Stimulated activated CD4-positive, alpha-beta T cell treated with anti-CD3 and anti-CD28 coated beads, Interleukin-12 subunit alpha, Interleukin-12 subunit beta, amount 100 ng/mL, for 4 hours (primary cell): ENCODE measurements at regions not wholly inside any gene's neighbourhood (a gene's known extent, or its start where the extent isn't known, plus 50 kb on each side); places are given as distances from the start of the nearest gene placed in this dataset.
"Not testable (repeated sequence)": the region's sequence is repeated elsewhere in the genome, so short reads cannot be mapped to it uniquely, and the experiment has no call there.

Source experiments
- DNase-seq: peaks from one replicate; pipeline ENCODE4 v3.0.0-alpha.2; 2020

- DNase-seq: no peak
Measured at GRCh38 chr13:52929846-52930245, 81.4 kb upstream of the PCDH8 start.

- DNase-seq: no peak
Measured at GRCh38 chr13:52926971-52927370, 78.5 kb upstream of the PCDH8 start.

- no peak for DNase-seq
Measured at GRCh38 chr13:52925775-52926285, 77.4 kb upstream of the PCDH8 start.

GRCh38 chr13:52925251-52925650 is 76.8 kb upstream of the PCDH8 start:
- DNase-seq: no peak

GRCh38 chr13:52924289-52925148 is 76.1 kb upstream of the PCDH8 start:
- no peak for DNase-seq

GRCh38 chr13:52922961-52923360 is 74.5 kb upstream of the PCDH8 start:
- no peak for DNase-seq

- DNase-seq: no peak
Measured at GRCh38 chr13:52921194-52921593, 72.8 kb upstream of the PCDH8 start.

- DNase-seq: no peak
Measured at GRCh38 chr13:52916486-52916990, 68.1 kb upstream of the PCDH8 start.

GRCh38 chr13:52911340-52911739 is 62.9 kb upstream of the PCDH8 start:
- no peak for DNase-seq

- not testable (repeated sequence) for DNase-seq
Measured at GRCh38 chr13:52910318-52910717, 61.9 kb upstream of the PCDH8 start.

GRCh38 chr13:52906122-52906903 is 57.9 kb upstream of the PCDH8 start:
- DNase-seq: no peak

- no peak for DNase-seq
Measured at GRCh38 chr13:52905701-52906100, 57.3 kb upstream of the PCDH8 start.

- no peak for DNase-seq
Measured at GRCh38 chr13:52903320-52903719, 54.9 kb upstream of the PCDH8 start.

GRCh38 chr13:52899206-52899605 is 50.8 kb upstream of the PCDH8 start:
- DNase-seq: no peak
